ENCODE measurements at regions not wholly inside any gene's neighbourhood (a gene's known extent, or its start where the extent isn't known, plus 50 kb on each side); places are given as distances from the start of the nearest gene placed in this dataset.
"Not testable (repeated sequence)": the region's sequence is repeated elsewhere in the genome, so short reads cannot be mapped to it uniquely, and the experiment has no call there.

DNA sequence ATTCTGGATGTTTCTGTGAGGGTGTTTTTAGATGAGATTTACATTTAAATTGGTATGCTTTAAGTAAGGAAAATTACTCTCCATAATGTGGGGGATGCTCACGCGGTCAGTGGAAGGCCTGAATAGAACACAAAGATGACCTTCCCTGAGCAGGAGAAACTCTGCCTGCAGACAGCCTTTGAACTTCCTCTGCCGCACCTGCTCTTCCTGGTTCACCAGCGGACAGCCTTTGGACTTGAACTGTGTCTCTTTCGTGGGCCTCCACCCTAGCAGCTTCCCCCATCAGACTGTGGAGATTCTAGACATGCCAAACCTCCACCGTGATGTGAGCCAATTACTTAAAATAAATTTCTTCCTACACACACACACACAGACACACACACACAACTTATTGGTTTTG, 210.7 kb downstream of the EFCAB11 start:
- H3K36me3 ChIP-seq (ENCODE audit: control insufficient read depth, insufficient read depth, low read length, severe bottlenecking), result no peaks in the 10 kb centered on the region
- H3K4me3 ChIP-seq (ENCODE audit: low read length), result no peak overlapping the region
- peaks cover 7% of the 10 kb centered on the region for H3K4me1 ChIP-seq (ENCODE audit: control insufficient read depth, insufficient read depth, low read length)
- no peak overlapping the region for H3K9ac ChIP-seq (ENCODE audit: low read length)
- peaks cover 12% of the 10 kb centered on the region for H3K9me3 ChIP-seq (ENCODE audit: control insufficient read depth, low read length)
- H3K27me3 ChIP-seq (replicated peaks; ENCODE audit: control insufficient read depth, insufficient read depth, low read length), result no peaks in the 10 kb centered on the region
- DNase-seq (ENCODE audit: low read depth), result no peak

DNA sequence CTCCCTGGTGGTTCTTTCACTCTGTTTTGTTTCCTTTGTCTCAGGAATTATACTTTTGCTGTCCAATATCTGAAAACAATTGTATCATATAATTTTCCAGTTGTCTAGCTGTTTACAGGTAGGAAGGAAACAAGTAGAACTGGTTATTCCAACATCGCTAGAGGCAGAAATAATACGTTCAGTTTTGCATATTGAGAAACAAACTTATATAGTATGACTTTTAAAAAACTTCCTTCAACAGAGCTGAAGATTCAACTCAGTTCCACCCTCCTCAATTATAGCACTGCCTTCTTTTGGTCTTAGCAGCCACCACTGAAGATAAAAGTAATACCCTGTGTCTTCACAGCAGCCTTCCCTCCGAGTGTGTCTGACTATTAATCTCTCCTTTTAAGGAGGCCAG, 214.3 kb downstream of the EFCAB11 start:
- no peak for DNase-seq (ENCODE audit: low read depth)
- Histone ChIP-seq H3K9ac (ENCODE audit: low read length) (no peak overlapping the region), H3K36me3 (ENCODE audit: control insufficient read depth, insufficient read depth, low read length, severe bottlenecking) (no peaks in the 10 kb centered on the region), H3K4me1 (ENCODE audit: control insufficient read depth, insufficient read depth, low read length) (no peaks in the 10 kb centered on the region), H3K4me3 (ENCODE audit: low read length) (no peak overlapping the region), H3K9me3 (ENCODE audit: control insufficient read depth, low read length) (peaks cover 12% of the 10 kb centered on the region), H3K27me3 (replicated peaks; ENCODE audit: control insufficient read depth, insufficient read depth, low read length) (no peaks in the 10 kb centered on the region)

DNA sequence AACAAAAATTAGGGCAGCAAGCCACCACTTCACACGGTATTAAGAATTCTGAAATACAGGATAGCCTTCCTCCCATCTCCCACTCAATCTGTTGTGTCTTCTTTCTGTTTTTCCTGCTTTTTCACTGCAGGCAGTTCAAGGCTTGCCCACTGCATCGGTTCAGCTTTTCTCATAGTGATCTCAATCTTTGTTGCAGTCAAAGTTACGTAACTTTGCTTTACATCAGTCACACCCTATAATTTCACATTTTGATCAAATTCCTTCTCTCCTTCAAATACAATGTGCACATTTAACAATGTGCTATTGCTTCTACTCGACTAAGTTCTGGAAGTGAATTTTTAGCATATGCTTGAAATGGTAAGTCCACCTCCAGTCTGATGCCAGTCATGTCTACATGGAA, 217.6 kb downstream of the EFCAB11 start:
- no peak overlapping the region for H3K9ac ChIP-seq (ENCODE audit: low read length)
- no peaks in the 10 kb centered on the region for H3K36me3 ChIP-seq (ENCODE audit: control insufficient read depth, insufficient read depth, low read length, severe bottlenecking)
- no peaks in the 10 kb centered on the region for H3K4me1 ChIP-seq (ENCODE audit: control insufficient read depth, insufficient read depth, low read length)
- peaks cover 8% of the 10 kb centered on the region for H3K9me3 ChIP-seq (ENCODE audit: control insufficient read depth, low read length)
- DNase-seq (ENCODE audit: low read depth), result peak; percentile 48
- no peaks in the 10 kb centered on the region for H3K27me3 ChIP-seq (replicated peaks; ENCODE audit: control insufficient read depth, insufficient read depth, low read length)
- H3K4me3 ChIP-seq (ENCODE audit: low read length), result no peak overlapping the region

DNA sequence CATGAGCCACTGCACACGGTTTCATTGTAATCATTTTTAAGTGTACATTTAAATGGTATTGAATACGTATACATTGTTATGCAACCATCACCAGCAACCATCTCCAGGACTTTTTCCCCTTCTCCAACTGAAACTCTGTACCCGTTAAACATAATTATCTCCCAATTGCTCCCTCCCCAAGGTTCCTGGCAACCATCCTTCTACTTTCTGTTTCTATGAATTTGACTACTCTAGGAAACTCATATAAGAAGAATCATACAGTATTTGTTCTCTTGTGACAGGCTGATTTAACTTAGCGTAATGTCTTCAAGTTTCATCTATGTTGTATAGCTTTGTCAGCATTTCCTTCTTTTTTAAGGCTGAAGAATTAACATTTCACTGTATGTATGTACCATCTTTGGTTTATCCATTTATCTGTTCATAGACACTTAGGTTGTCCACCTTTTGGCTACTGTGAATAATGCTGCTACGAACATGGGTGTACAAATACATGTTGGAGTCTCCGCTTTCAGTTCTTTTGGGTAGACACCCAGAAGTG, 223.1 kb downstream of the EFCAB11 start:
- H3K9me3 ChIP-seq (ENCODE audit: control insufficient read depth, low read length), result peaks cover 8% of the 10 kb centered on the region
- DNase-seq (ENCODE audit: low read depth), result no peak
- no peaks in the 10 kb centered on the region for H3K36me3 ChIP-seq (ENCODE audit: control insufficient read depth, insufficient read depth, low read length, severe bottlenecking)
- H3K4me1 ChIP-seq (ENCODE audit: control insufficient read depth, insufficient read depth, low read length), result no peaks in the 10 kb centered on the region
- no peak overlapping the region for H3K9ac ChIP-seq (ENCODE audit: low read length)
- no peaks in the 10 kb centered on the region for H3K27me3 ChIP-seq (replicated peaks; ENCODE audit: control insufficient read depth, insufficient read depth, low read length)
- H3K4me3 ChIP-seq (ENCODE audit: low read length), result no peak overlapping the region

DNA sequence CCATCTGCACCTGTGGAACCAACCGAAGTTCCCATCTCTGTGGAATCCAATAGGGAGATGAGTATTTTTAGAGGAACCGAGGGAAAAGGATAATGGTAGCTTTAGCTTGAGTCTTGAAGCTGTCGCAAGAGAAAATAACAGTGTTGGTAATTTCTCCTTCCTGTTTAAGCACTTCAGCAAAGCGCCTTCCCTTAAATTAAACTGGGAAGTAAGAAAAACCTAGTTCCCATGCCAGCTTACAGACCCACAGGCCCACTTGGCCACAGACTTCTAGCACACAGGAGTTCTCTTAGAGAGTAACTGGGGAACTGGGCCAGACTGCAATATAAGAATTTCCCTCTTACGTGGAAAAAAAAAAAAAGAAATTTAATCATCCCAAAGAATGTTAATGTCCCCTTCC, 223.8 kb downstream of the EFCAB11 start:
- Histone ChIP-seq H3K9me3 (ENCODE audit: control insufficient read depth, low read length) (peaks cover 8% of the 10 kb centered on the region), H3K36me3 (ENCODE audit: control insufficient read depth, insufficient read depth, low read length, severe bottlenecking) (no peaks in the 10 kb centered on the region)
- DNase-seq (ENCODE audit: low read depth), result no peak

DNA sequence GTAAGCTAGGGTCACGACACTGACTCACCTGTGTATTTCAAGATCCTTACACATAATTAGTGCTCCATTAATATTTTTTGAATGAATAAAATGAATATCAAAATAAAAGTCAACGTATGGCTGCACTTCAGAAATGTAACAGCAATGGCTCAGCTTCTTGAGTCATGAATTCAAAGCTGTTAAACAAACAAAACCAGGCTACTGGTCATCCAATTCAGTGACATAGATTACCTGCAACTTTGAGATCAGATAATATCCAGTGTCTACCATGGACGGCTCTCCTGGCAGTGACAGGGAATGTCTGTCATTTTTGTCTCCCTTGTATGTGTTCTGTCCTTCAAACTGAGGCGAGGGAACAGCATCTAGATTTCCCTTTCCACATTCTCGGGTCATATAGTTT, 225.6 kb downstream of the EFCAB11 start:
- H3K9me3 ChIP-seq (ENCODE audit: control insufficient read depth, low read length), result peaks cover 8% of the 10 kb centered on the region
- H3K36me3 ChIP-seq (ENCODE audit: control insufficient read depth, insufficient read depth, low read length, severe bottlenecking), result no peaks in the 10 kb centered on the region
- no peak overlapping the region for H3K4me3 ChIP-seq (ENCODE audit: low read length)
- H3K27me3 ChIP-seq (replicated peaks; ENCODE audit: control insufficient read depth, insufficient read depth, low read length), result no peaks in the 10 kb centered on the region
- H3K4me1 ChIP-seq (ENCODE audit: control insufficient read depth, insufficient read depth, low read length), result peaks cover 10% of the 10 kb centered on the region
- no peak for DNase-seq (ENCODE audit: low read depth)
- H3K9ac ChIP-seq (ENCODE audit: low read length), result no peak overlapping the region

More for the DNA sequence above, 223.8 kb downstream of the EFCAB11 start:
- no peak overlapping the region for H3K4me3 ChIP-seq (ENCODE audit: low read length)
- no peaks in the 10 kb centered on the region for H3K4me1 ChIP-seq (ENCODE audit: control insufficient read depth, insufficient read depth, low read length)
- H3K9ac ChIP-seq (ENCODE audit: low read length), result no peak overlapping the region
- no peaks in the 10 kb centered on the region for H3K27me3 ChIP-seq (replicated peaks; ENCODE audit: control insufficient read depth, insufficient read depth, low read length)

DNA sequence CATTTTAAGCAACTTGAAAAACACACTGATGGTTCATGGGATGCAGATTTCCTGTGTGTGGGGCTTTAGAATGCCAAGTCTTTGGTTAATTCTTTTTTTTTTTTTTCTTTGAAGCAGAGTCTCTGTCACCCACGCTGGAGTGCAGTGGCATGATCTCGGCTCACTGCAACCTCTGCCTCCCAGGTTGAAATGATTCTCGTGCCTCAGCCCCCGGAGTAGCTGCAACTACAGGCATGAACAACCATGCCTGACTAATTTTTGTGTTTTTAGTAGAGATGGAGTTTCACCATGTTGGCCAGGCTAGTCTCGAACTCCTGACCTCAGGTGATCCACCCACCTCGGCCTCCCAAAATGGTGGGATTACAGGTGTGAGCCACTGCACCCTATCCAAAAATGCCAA, 228.3 kb downstream of the EFCAB11 start:
- H3K27me3 ChIP-seq (replicated peaks; ENCODE audit: control insufficient read depth, insufficient read depth, low read length); H3K9me3 ChIP-seq (ENCODE audit: control insufficient read depth, low read length); H3K36me3 ChIP-seq (ENCODE audit: control insufficient read depth, insufficient read depth, low read length, severe bottlenecking); H3K4me3 ChIP-seq (ENCODE audit: low read length); H3K9ac ChIP-seq (ENCODE audit: low read length); DNase-seq (ENCODE audit: low read depth): not testable (repeated sequence)
- H3K4me1 ChIP-seq (ENCODE audit: control insufficient read depth, insufficient read depth, low read length), result peaks cover 12% of the 10 kb centered on the region

DNA sequence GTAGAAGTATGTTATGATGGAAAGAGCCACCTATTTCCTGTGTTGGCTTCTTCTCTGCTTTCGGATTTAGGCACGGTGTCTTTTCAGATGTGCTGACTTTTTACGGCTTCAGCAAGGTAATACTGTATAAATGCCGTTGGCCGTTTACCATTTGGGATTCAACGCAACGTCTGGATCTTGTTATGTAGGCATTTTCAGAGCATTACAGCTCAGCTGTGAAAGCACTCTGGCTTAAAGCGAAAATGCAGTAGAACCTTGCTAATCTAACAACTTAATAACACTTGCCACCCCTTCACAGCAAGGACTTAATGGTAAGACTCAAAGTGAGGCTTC, 229.9 kb downstream of the EFCAB11 start:
- no peaks in the 10 kb centered on the region for H3K36me3 ChIP-seq (ENCODE audit: control insufficient read depth, insufficient read depth, low read length, severe bottlenecking)
- H3K4me3 ChIP-seq (ENCODE audit: low read length), result peak overlapping the region; percentile 82
- H3K27me3 ChIP-seq (replicated peaks; ENCODE audit: control insufficient read depth, insufficient read depth, low read length), result no peaks in the 10 kb centered on the region
- H3K9me3 ChIP-seq (ENCODE audit: control insufficient read depth, low read length), result no peaks in the 10 kb centered on the region
- peaks cover 12% of the 10 kb centered on the region for H3K4me1 ChIP-seq (ENCODE audit: control insufficient read depth, insufficient read depth, low read length)
- peak overlapping the region; percentile 36 for H3K9ac ChIP-seq (ENCODE audit: low read length)
- peak; percentile 57 for DNase-seq (ENCODE audit: low read depth)

DNA sequence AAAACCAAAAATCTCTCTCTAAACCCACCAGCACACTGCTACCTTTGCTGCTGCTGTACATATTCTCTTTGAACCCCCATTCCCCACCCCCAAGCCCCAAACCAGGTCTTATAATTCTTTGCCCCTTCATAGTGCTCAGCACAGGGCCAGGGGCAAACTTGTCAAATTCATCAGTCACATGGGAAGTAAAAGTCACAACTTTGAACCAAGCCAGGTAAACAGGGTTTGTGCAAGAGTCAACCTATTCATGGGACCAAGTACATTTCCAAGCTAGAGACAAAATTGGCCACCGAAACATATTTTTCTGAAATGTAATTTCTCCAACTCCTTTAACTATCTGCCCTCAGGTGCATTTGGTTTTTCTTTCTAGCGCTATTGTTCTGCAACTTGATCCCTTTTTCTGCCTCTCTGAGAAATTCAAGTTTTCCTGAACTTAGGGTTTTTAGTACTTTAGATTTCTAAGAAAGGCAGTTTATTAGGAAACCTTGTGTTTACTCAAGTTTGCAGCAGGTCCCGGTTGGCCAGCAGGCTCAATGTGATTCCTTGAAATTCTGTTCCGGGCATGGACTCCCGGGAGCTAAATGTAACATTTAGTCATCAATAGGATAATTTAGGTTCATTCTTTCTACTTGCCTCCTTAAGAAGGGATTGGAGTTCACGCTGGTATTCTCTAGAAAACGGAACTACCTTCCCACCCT, 230.5 kb downstream of the EFCAB11 start:
- Histone ChIP-seq H3K4me3 (ENCODE audit: low read length) (peak overlapping the region; percentile 82), H3K27me3 (replicated peaks; ENCODE audit: control insufficient read depth, insufficient read depth, low read length) (no peaks in the 10 kb centered on the region), H3K36me3 (ENCODE audit: control insufficient read depth, insufficient read depth, low read length, severe bottlenecking) (no peaks in the 10 kb centered on the region), H3K9ac (ENCODE audit: low read length) (peak overlapping the region; percentile 36), H3K4me1 (ENCODE audit: control insufficient read depth, insufficient read depth, low read length) (peaks cover 12% of the 10 kb centered on the region), H3K9me3 (ENCODE audit: control insufficient read depth, low read length) (no peaks in the 10 kb centered on the region)
- no peak for DNase-seq (ENCODE audit: low read depth)

DNA sequence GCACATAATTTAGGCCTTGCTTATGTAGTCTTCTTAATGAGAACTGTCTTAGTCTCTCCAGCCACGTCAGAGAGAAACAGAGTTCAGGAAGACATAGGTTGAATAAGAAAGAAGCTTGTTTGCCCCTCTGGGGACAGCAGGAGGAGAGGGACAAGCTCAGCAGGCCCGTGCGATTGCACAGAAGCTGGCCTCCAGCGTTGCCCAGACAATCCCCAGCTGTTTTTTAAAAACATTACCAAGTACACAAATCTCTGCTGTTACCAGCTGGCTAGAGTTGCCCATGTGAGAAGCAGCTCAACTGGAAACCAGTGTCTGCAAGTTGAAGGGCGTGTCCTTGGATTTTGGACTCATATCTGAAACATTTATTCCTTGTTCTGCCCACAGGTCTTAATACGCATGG, 232.6 kb downstream of the EFCAB11 start:
- no peak for DNase-seq (ENCODE audit: low read depth)
- Histone ChIP-seq H3K27me3 (replicated peaks; ENCODE audit: control insufficient read depth, insufficient read depth, low read length) (no peaks in the 10 kb centered on the region), H3K36me3 (ENCODE audit: control insufficient read depth, insufficient read depth, low read length, severe bottlenecking) (no peaks in the 10 kb centered on the region)

DNA sequence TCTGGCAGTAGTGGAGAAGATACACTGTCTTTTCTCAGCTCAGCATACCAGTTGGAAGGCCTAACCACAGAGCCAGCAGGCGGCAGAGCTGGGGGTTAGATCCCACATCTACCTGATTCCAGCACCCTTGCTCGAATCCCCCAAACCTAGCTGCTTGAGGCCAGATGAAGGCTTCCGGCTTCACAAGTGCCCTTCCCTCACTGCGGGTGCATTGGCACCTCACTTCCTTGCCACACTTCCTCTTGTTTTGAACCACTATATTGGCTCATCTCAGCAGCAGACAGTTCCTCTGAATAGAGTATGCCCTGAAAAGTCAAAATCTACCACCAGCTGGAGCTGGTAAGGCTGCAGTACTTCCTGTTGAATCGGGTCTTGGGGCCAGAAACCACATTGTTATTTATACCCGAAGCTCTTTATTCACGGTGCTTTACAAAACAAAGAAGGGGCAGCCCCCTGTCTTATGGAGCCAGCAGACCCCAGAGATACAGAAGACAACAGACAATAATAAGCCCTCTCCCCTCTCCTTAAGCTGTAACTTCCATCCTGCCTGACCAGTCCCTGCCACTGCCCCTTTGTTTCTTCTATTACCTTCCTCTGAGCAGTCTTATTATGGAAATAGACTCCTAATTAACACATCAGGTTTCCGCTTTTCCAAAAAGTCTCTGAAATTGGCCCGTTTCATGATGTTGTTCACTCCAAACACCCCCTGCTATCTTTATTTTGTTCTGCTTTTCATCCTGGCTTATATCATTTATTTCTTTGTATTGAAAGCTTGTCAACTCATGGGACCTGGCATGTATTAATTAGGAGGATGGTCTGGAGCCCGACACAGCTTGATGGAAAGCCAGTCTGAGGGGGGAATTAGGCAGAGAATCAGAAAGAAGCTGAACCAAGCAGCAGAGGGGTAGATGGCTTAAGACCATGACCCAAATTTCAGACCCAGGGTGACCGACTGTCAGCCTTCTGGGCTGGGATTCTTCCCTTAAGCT, 233.5 kb downstream of the EFCAB11 start:
- no peaks in the 10 kb centered on the region for H3K36me3 ChIP-seq (ENCODE audit: control insufficient read depth, insufficient read depth, low read length, severe bottlenecking)
- H3K27me3 ChIP-seq (replicated peaks; ENCODE audit: control insufficient read depth, insufficient read depth, low read length), result no peaks in the 10 kb centered on the region
- no peaks in the 10 kb centered on the region for H3K9me3 ChIP-seq (ENCODE audit: control insufficient read depth, low read length)
- no peak overlapping the region for H3K4me3 ChIP-seq (ENCODE audit: low read length)
- DNase-seq (ENCODE audit: low read depth), result no peak
- peaks cover 12% of the 10 kb centered on the region for H3K4me1 ChIP-seq (ENCODE audit: control insufficient read depth, insufficient read depth, low read length)
- H3K9ac ChIP-seq (ENCODE audit: low read length), result no peak overlapping the region

More for the DNA sequence above, 232.6 kb downstream of the EFCAB11 start:
- Histone ChIP-seq H3K9ac (ENCODE audit: low read length) (no peak overlapping the region), H3K4me1 (ENCODE audit: control insufficient read depth, insufficient read depth, low read length) (peaks cover 12% of the 10 kb centered on the region), H3K4me3 (ENCODE audit: low read length) (no peak overlapping the region), H3K9me3 (ENCODE audit: control insufficient read depth, low read length) (no peaks in the 10 kb centered on the region)
